Erythroblast (primary cell): ENCODE measurements at regions not wholly inside any gene's neighbourhood (a gene's known extent, or its start where the extent isn't known, plus 50 kb on each side); places are given as distances from the start of the nearest gene placed in this dataset.

Experiments
- GATA1 ChIP-seq: IDR thresholded peaks from 2 replicates; pipeline ENCODE4 v1.6.1; 2011; ENCODE audit warnings: low read depth, mild to moderate bottlenecking, control low read depth, low read length, moderate library complexity
- POLR2A ChIP-seq: IDR thresholded peaks from 2 replicates; pipeline ENCODE4 v1.6.1; 2011; ENCODE audit warnings: mild to moderate bottlenecking, low read length

DNA sequence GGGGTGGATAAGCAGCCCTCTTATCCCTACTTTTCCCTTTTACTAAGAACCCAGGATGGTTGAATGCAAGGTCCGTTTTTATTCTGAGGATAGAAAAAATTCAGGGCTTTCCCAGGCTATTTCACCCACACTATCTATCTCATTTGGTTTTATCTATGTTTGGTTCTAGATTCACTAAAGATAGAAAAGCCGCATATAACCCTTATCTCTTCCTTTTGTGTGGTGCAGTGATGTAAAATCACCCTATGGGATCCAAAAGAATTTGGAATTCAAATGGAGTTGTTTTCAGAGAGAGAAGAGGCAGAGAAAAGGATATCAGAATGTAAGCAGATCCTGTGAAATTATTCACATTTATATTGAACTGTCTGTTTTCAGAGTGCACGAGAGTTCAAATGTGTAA, 236.3 kb upstream of the RFX3 start:
- TF ChIP-seq POLR2A (no peak), GATA1 (no peak)
